ENCODE measurements at regions not wholly inside any gene's neighbourhood (a gene's known extent, or its start where the extent isn't known, plus 50 kb on each side); places are given as distances from the start of the nearest gene placed in this dataset.

DNA sequence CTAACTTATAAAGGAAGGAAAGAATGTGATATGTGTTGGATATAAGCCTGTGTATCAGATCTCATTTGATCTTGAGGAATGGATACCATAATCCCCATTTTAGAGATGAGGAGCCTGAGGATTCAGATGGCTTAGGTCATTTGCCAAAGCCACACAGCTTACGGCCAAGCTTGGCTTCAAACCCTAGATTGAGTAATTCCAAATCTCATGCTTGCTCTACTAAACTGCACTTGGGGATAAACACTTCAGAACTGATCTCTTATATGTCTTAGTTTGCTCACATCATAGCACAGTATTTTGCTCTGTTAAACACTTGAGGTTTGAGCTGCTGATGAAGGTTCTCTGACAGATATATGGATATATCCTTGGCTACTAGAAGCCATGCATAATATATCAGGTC is 504.4 kb downstream of the NTRK2 start:
- no peak for TF ChIP-seq TAF1 (IDR thresholded peaks at IDR 0.05; ENCODE audit: low read depth)
- TF ChIP-seq TCF12 (IDR thresholded peaks at IDR 0.05; ENCODE audit: low read depth): no peak
- TF ChIP-seq CREB1 (IDR thresholded peaks at IDR 0.05; ENCODE audit: low read depth): no peak
- no peak for TF ChIP-seq CEBPB (IDR thresholded peaks at IDR 0.05)
- TF ChIP-seq YY1 (IDR thresholded peaks at IDR 0.05; ENCODE audit: low read depth): no peak
- TF ChIP-seq, protein P1, sequence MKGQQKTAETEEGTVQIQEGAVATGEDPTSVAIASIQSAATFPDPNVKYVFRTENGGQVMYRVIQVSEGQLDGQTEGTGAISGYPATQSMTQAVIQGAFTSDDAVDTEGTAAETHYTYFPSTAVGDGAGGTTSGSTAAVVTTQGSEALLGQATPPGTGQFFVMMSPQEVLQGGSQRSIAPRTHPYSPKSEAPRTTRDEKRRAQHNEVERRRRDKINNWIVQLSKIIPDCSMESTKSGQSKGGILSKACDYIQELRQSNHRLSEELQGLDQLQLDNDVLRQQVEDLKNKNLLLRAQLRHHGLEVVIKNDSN (IDR thresholded peaks at IDR 0.05): no peak
- TF ChIP-seq, protein P2, sequence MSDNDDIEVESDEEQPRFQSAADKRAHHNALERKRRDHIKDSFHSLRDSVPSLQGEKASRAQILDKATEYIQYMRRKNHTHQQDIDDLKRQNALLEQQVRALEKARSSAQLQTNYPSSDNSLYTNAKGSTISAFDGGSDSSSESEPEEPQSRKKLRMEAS (IDR thresholded peaks at IDR 0.05): no peak
- TF ChIP-seq, protein P3, sequence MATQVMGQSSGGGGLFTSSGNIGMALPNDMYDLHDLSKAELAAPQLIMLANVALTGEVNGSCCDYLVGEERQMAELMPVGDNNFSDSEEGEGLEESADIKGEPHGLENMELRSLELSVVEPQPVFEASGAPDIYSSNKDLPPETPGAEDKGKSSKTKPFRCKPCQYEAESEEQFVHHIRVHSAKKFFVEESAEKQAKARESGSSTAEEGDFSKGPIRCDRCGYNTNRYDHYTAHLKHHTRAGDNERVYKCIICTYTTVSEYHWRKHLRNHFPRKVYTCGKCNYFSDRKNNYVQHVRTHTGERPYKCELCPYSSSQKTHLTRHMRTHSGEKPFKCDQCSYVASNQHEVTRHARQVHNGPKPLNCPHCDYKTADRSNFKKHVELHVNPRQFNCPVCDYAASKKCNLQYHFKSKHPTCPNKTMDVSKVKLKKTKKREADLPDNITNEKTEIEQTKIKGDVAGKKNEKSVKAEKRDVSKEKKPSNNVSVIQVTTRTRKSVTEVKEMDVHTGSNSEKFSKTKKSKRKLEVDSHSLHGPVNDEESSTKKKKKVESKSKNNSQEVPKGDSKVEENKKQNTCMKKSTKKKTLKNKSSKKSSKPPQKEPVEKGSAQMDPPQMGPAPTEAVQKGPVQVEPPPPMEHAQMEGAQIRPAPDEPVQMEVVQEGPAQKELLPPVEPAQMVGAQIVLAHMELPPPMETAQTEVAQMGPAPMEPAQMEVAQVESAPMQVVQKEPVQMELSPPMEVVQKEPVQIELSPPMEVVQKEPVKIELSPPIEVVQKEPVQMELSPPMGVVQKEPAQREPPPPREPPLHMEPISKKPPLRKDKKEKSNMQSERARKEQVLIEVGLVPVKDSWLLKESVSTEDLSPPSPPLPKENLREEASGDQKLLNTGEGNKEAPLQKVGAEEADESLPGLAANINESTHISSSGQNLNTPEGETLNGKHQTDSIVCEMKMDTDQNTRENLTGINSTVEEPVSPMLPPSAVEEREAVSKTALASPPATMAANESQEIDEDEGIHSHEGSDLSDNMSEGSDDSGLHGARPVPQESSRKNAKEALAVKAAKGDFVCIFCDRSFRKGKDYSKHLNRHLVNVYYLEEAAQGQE (IDR thresholded peaks at IDR 0.05; ENCODE audit: low read depth): no peak
- no peak for TF ChIP-seq EP300 (IDR thresholded peaks at IDR 0.05; ENCODE audit: borderline replicate concordance)
- no peak for TF ChIP-seq RAD21 (IDR thresholded peaks at IDR 0.05; ENCODE audit: low read depth)
- no peak for TF ChIP-seq ZBTB7A (IDR thresholded peaks at IDR 0.05; ENCODE audit: low read depth)
- no peak for TF ChIP-seq EGR1 (IDR thresholded peaks at IDR 0.05)

DNA sequence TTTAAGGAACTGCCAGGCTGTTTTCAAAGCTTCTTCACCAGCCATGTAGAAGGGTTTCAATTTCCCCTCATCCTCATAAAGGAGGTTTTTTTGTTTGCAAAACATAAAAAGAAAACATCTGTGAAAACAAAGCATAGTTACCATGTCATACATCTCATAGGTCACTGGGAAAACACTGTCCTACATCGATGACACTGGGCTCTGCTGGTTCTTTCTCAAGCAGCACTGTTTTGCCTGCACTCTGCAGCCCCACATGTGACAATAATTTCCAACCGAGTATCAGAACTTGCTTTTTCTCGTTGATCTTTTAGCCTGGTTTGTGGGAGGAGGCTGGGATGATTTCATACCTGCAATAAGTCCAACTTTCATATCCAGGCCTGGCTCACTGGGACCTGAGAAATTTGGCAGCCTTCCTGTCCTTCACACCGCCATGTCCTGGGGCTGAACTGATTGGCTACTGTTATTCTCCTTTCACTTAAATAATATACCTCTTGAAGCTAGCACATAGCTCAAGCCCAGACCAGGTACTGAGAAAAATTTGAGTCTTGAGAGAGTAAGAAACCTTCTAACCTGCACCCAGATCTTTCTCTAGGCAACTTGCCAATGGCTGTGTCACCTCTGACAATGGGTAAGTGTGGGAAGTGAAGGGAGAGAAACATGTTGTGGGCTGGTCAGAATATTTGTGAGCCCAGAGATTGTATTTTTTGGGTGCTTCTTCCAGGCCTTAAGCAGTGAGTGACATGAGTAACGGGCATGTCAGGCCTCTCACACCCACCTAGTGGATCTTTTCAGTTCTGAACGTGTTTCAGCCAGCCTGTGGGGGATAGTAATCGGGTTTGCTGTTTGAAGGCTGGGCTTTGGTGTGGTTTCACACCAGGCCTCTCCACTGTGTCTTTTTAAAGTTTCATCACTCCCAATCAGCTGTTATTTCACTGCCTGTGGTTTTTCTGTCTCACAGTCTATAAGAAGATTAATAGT is 502.8 kb downstream of the NTRK2 start:
- TF ChIP-seq CEBPB (IDR thresholded peaks at IDR 0.05) (no peak), RAD21 (IDR thresholded peaks at IDR 0.05; ENCODE audit: low read depth) (no peak), TCF12 (IDR thresholded peaks at IDR 0.05; ENCODE audit: low read depth) (no peak), EGR1 (IDR thresholded peaks at IDR 0.05) (no peak), CREB1 (IDR thresholded peaks at IDR 0.05; ENCODE audit: low read depth) (no peak), ZBTB7A (IDR thresholded peaks at IDR 0.05; ENCODE audit: low read depth) (no peak), NFIC (IDR thresholded peaks at IDR 0.05) (no peak), FOXM1 (IDR thresholded peaks at IDR 0.05; ENCODE audit: borderline replicate concordance, low read depth) (no peak), TEAD4 (IDR thresholded peaks at IDR 0.05) (no peak), YY1 (IDR thresholded peaks at IDR 0.05; ENCODE audit: low read depth) (no peak), TAF1 (IDR thresholded peaks at IDR 0.05; ENCODE audit: low read depth) (no peak), EP300 (IDR thresholded peaks at IDR 0.05; ENCODE audit: borderline replicate concordance) (no peak)
- TF ChIP-seq, protein P1 (IDR thresholded peaks at IDR 0.05): no peak
- TF ChIP-seq, protein P2 (IDR thresholded peaks at IDR 0.05): no peak
- TF ChIP-seq, protein P3 (IDR thresholded peaks at IDR 0.05; ENCODE audit: low read depth): no peak

DNA sequence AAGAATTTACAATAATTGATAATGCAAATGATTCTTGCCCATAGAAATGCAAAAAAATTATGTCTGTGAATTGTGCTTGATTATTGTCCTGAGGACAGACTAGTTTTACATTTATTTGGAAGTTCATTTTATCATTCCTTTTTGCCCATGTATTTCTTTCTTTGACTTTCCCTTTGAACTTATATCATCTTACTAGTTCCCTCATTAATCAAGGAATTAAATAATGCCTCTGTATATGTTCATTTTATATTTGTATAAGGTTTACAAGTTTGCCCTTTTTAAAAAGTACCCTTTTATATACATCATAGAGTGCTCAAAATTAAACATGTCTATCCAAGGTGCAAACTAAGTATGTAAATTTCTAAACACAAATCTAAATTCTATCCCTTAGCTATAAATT is 501.6 kb downstream of the NTRK2 start:
- TF ChIP-seq TAF1 (IDR thresholded peaks at IDR 0.05; ENCODE audit: low read depth): no peak
- TF ChIP-seq, protein P2 (IDR thresholded peaks at IDR 0.05): no peak
- TF ChIP-seq FOXM1 (IDR thresholded peaks at IDR 0.05; ENCODE audit: borderline replicate concordance, low read depth): no peak
- no peak for TF ChIP-seq EP300 (IDR thresholded peaks at IDR 0.05; ENCODE audit: borderline replicate concordance)
- TF ChIP-seq RAD21 (IDR thresholded peaks at IDR 0.05; ENCODE audit: low read depth): no peak
- TF ChIP-seq NFIC (IDR thresholded peaks at IDR 0.05): no peak
- no peak for TF ChIP-seq YY1 (IDR thresholded peaks at IDR 0.05; ENCODE audit: low read depth)
- no peak for TF ChIP-seq EGR1 (IDR thresholded peaks at IDR 0.05)

DNA sequence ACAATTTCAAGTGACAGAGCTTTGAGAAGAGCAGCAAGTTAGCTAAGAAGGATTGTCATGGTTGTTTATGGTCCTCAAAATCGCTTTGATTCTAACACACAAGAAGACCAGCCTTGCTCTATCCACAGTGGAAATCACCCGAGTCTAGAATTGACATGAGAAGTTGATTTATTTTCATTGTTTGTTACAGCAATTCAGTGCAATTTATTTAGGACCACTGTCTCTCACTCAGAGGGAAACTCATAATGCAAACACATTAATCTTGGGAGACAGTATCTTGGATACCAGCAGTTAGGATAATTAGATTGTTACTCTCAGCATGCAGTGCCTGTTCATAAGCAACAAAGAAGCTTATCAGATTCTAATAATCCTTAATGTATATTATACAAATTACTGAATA is 498.9 kb downstream of the NTRK2 start:
- TF ChIP-seq TAF1 (IDR thresholded peaks at IDR 0.05; ENCODE audit: low read depth): no peak
- no peak for TF ChIP-seq TEAD4 (IDR thresholded peaks at IDR 0.05)
- no peak for TF ChIP-seq EP300 (IDR thresholded peaks at IDR 0.05; ENCODE audit: borderline replicate concordance)
- no peak for TF ChIP-seq NFIC (IDR thresholded peaks at IDR 0.05)
- no peak for TF ChIP-seq FOXM1 (IDR thresholded peaks at IDR 0.05; ENCODE audit: borderline replicate concordance, low read depth)
- TF ChIP-seq ZBTB7A (IDR thresholded peaks at IDR 0.05; ENCODE audit: low read depth): no peak
- TF ChIP-seq CREB1 (IDR thresholded peaks at IDR 0.05; ENCODE audit: low read depth): no peak
- TF ChIP-seq, protein P2 (IDR thresholded peaks at IDR 0.05): no peak
- TF ChIP-seq, protein P3 (IDR thresholded peaks at IDR 0.05; ENCODE audit: low read depth): no peak

All from Ishikawa (cell line).